Duodenal mucosa (tissue), 2 donors: ENCODE measurements at regions not wholly inside any gene's neighbourhood (a gene's known extent, or its start where the extent isn't known, plus 50 kb on each side); places are given as distances from the start of the nearest gene placed in this dataset.

ENCODE experiments used
- H3K27ac ChIP-seq: one replicate; pipeline ENCODE4 v1.7.0; 2013; ENCODE audit warnings: low read depth, low read length
- H3K27me3 ChIP-seq, 2 donors: one replicate each; pipeline ENCODE4 v1.7.0; 2013; ENCODE audit warnings: low read length in 2 of 2, control low read depth in 1 of 2; ENCODE audit not compliant: insufficient read depth in 2 of 2, control insufficient read depth in 1 of 2
- H3K36me3 ChIP-seq, 2 donors: one replicate each; pipeline ENCODE4 v1.7.0; 2013; ENCODE audit warnings: low read length in 2 of 2, control low read depth in 1 of 2; ENCODE audit not compliant: insufficient read depth in 2 of 2, control insufficient read depth in 1 of 2
- H3K4me1 ChIP-seq, 2 donors: one replicate each; pipeline ENCODE4 v1.7.0; 2013; ENCODE audit warnings: low read length in 2 of 2, control low read depth in 1 of 2; ENCODE audit not compliant: insufficient read depth in 2 of 2, control insufficient read depth in 1 of 2
- H3K4me3 ChIP-seq, 2 donors: one replicate each; pipeline ENCODE4 v1.7.0; 2013; ENCODE audit warnings: low read length in 2 of 2, low read depth in 1 of 2
- H3K9ac ChIP-seq, 2 donors: one replicate each; pipeline ENCODE4 v1.7.0; 2013; ENCODE audit warnings: low read length in 2 of 2, low read depth in 1 of 2
- H3K9me3 ChIP-seq, 2 donors: one replicate each; pipeline ENCODE4 v1.7.0; 2013; ENCODE audit warnings: low read length in 2 of 2, control low read depth in 1 of 2; ENCODE audit not compliant: control insufficient read depth in 1 of 2

DNA sequence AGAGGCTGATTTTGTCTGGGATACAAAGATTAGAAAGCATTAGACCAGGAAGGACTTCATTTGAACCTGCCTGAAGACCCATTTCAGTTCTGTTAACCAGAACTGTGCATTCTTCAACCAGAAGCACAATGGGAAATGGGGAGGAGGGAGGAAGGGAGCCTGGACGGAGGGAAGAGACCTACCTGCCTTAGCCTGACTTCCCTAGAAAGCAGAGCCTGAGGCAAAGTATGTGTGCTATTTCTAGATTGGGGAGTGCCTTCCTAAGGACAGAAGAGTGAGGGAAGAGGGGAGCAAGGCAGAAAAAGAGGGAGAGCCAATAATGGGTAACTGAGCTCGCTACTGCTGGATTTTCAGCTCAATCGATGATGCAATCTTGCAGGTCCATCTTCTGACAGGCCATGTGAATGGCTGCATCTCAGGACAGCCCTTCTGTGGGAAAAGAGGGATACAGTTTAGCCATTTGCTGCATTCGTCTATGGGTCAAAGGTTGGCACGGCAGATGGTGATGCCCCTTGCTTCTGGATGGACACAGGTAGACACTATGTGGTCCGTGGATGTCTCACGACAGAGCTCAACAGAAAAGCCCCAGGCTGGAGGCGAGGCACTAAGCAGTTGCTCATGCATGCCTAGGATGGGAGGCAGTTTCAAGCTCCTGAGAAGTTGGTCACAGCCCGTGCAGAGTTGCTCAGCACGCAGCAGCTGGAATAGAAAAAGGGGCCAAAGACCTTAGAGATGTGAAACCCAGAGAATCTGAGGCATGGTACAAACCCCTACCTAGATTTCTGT, 78.8 kb upstream of the UBL3 start:
- no peak overlapping the region for H3K27ac ChIP-seq
- H3K9me3 ChIP-seq, result no peaks in the 10 kb centered on the region
- H3K4me3 ChIP-seq, result no peak overlapping the region
- no peak overlapping the region for H3K9ac ChIP-seq
- no peaks in the 10 kb centered on the region for H3K36me3 ChIP-seq
- peaks cover 16% of the 10 kb centered on the region in 2 donors for H3K4me1 ChIP-seq
- no peaks in the 10 kb centered on the region for H3K27me3 ChIP-seq

DNA sequence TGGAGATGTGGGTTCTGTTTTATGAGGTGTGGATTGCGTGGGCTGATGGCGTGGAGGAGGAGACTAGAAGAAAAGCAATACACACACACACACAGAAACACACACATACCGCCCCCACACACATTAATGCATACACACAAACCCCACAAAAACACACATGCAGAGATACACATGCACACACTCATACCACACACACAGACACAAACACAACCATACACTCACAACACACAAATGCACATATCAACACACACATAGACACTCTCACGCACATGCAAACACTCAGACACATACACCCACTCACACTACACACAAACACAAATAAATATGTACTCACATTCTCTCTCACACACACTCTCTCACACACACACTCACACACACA, 75.7 kb upstream of the UBL3 start:
- Histone ChIP-seq H3K36me3 (no peaks in the 10 kb centered on the region), H3K4me1 (peaks cover 25 to 28% of the 10 kb centered on the region in 2 donors), H3K9me3 (no peaks in the 10 kb centered on the region), H3K9ac (no peak overlapping the region), H3K27me3 (no peaks in the 10 kb centered on the region), H3K4me3 (no peak overlapping the region), H3K27ac (no peak overlapping the region)

DNA sequence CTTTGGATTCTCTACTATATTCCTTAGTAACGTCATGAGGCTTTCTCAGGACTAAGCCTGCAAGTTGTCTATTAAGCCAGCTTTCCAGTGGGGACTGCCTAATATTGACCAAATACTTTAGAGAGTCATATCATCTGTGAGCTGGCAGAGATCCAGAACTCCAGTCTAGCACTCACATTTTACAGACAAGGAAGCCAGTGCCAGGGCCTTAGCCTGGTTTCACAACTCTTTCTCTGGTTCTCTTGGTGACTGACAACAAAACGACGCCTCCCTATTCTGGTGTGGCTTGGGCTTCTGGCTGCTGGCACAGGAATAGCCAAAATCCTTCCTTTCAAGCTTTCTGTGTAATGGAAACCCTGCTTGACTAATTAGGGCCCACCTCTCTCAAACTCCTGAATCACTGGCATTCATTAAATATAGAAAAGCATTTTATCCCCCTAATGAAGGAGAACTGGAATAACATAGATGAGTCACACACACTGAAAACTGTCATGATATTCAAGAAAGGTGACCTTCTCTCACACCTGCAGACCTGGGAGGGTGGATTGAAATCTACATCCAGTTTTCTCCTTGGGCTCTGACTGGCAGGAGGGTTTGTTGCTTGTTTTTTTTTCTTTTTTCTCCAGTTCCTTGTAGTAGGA, 75.2 kb upstream of the UBL3 start:
- no peak overlapping the region for H3K4me3 ChIP-seq
- H3K27ac ChIP-seq, result no peak overlapping the region
- no peaks in the 10 kb centered on the region for H3K27me3 ChIP-seq
- no peaks in the 10 kb centered on the region for H3K9me3 ChIP-seq
- no peaks in the 10 kb centered on the region for H3K36me3 ChIP-seq
- peaks cover 25 to 28% of the 10 kb centered on the region in 2 donors for H3K4me1 ChIP-seq
- H3K9ac ChIP-seq, result no peak overlapping the region

DNA sequence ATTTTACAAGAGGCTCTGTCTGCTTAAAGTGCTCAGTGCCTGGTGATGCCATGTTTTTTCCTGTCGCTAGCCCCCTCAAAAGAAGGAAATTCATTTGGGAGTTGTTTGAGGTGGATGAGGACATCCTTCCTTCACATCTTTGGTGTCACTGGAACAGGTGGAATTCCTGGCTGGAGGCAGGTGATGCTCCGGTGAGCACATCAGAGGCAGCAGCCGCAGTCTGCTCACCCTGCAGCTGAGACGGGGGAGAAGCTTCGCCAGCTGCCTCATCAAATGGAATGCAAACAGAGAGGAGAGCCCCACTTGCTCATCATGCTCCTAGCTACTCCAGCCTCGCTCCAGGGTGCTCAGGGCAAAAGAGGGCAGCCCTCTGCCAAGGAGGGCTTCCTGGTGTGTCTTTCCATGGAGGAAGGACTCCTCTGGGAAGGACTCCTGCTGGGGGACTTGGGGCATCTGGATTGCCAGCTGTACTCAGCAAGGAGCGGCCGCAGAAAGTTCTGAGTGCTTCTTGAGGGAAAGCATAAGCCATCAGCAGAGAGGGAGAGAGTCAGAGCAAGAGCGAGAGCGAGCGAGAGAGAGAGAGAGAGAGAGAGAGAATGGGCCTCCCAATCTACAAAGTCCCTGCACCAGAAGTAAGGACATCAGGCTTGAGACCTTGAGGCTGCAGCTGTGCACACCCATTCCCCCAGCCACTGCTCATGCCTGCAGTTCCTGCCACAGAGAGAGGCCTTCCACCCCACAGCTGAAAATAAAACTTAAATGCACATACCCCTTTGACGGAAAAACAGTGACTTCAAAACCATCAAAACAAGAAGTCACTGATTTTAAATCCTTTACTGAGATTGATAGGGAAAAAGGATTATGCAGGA, 74.3 kb upstream of the UBL3 start:
- Histone ChIP-seq H3K36me3 (no peaks in the 10 kb centered on the region), H3K27ac (no peak overlapping the region), H3K4me1 (peaks cover 28 to 29% of the 10 kb centered on the region in 2 donors), H3K9me3 (no peaks in the 10 kb centered on the region), H3K9ac (no peak overlapping the region), H3K4me3 (no peak overlapping the region), H3K27me3 (no peaks in the 10 kb centered on the region)

DNA sequence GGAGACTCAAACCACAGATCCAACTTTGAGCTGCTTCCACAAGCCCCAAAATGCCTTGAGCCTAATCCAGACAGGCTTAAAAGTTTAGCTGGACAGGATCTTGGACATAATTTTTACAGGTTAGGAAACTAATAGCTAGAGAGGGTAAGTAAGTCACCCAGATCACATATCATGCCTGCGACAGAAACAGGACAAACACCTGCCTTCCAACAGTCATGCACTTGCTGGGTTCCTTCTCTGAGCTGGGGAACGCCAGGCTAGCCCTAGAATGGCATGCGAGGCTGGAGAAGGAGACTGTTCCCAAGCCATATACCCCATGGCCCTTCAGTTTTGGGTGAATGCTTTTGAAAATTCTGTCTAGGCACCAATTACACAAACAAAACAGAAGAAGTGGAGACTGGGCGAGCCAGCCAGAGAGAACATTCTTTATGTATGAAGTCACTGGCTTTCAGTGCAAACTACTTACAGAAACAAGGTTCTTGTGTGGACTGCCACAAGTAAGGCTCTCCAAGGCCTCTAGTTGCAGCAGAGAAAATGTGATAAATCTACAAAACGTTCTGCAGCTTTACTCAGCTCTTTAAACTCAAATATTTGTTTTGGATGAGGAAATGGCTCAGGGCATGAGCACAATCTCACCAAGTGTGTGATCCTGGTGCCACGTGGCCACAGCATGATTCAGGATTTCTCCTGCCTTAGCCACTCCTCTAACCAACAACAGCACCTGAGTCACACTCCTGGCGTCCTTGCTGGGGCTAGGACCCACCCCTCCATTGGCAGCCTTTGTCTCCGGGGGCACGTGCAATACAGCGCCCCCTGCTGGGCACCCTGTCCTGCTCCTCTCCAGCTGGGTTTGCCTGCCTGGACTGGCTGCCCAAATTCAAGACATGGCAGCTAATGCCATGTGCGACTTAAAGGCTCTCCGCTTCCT, 73.4 kb upstream of the UBL3 start:
- H3K4me1 ChIP-seq, result peaks cover 28 to 30% of the 10 kb centered on the region in 2 donors
- no peak overlapping the region for H3K27ac ChIP-seq
- peak overlapping the region in 1 of 2 donors; percentile 12 for H3K4me3 ChIP-seq

DNA sequence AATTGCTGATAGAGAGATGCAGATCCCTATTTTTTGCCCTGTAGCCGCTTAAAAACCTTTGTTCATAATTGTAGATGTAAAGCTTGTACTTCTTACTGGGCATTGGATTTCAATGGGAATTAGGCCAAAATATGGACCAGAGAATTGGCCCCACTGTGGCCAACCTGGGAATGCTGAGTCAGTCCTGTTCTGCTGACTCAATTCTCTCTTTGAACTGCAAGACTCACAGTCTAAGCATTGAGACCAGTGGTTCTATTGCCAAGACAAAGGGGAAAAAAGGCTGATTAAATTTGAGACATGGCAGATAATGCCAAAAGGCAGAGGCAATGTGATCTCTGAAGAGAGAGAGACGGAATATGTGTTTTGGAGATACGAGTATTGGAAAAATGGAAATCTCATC, 72.5 kb upstream of the UBL3 start:
- Histone ChIP-seq H3K27ac (no peak overlapping the region), H3K9ac (no peak overlapping the region), H3K9me3 (no peaks in the 10 kb centered on the region), H3K4me3 (no peak overlapping the region), H3K36me3 (no peaks in the 10 kb centered on the region), H3K4me1 (peaks cover 28 to 30% of the 10 kb centered on the region in 2 donors), H3K27me3 (no peaks in the 10 kb centered on the region)

More for the DNA sequence above, 73.4 kb upstream of the UBL3 start:
- no peaks in the 10 kb centered on the region for H3K27me3 ChIP-seq
- H3K9me3 ChIP-seq, result no peaks in the 10 kb centered on the region
- no peaks in the 10 kb centered on the region for H3K36me3 ChIP-seq
- no peak overlapping the region for H3K9ac ChIP-seq

DNA sequence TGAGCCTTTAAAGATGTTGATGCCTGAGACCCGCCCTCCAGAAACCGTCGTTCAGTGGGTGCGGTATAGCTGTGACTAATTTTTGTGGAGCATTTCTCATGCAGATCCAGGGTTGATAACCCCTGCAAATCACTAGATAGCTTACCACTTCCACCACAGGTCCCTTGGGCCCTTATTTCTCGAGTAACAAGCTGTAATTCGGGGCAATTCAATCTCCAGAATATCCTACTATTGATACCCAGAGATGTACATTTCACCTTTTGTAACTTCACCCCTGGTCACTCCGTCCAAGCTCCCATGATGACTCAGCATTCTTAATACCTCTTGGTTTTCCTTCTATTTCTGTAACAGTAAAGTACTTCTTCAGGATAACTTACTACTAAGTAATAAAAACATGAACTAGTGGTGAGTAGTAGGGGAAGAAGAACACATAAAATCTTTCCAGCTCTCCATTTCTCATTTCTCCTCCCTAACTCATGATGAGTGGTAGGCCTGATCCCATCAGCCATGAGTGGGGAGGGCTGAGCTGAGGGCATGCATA, 71.9 kb upstream of the UBL3 start:
- no peak overlapping the region for H3K9ac ChIP-seq

DNA sequence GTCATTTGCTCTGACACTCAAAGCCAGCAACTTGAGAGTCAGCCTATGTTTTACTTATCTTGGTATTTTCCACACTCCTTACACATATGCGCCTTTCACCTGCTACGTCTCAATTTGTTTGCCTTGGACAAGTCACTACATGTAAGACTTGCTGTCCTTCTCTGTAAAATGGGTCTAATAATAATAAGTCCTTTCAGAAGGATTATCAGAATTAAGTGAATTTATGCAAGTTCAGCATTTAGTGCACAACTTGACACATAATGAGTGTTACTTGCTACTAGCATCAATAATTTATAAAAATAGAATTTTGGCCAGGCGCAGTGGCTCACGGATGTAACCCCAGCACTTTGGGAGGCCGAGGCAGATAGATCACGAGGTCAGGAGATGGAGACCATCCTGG, 71.1 kb upstream of the UBL3 start:
- Histone ChIP-seq H3K9me3 (no peaks in the 10 kb centered on the region), H3K4me1 (peaks cover 28 to 30% of the 10 kb centered on the region in 2 donors), H3K9ac (no peak overlapping the region), H3K27me3 (no peaks in the 10 kb centered on the region), H3K27ac (no peak overlapping the region), H3K4me3 (no peak overlapping the region), H3K36me3 (no peaks in the 10 kb centered on the region)

More for the DNA sequence above, 71.9 kb upstream of the UBL3 start:
- H3K9me3 ChIP-seq, result no peaks in the 10 kb centered on the region
- no peaks in the 10 kb centered on the region for H3K27me3 ChIP-seq
- H3K4me1 ChIP-seq, result peaks cover 28 to 30% of the 10 kb centered on the region in 2 donors
- H3K27ac ChIP-seq, result no peak overlapping the region
- no peaks in the 10 kb centered on the region for H3K36me3 ChIP-seq
- no peak overlapping the region for H3K4me3 ChIP-seq

DNA sequence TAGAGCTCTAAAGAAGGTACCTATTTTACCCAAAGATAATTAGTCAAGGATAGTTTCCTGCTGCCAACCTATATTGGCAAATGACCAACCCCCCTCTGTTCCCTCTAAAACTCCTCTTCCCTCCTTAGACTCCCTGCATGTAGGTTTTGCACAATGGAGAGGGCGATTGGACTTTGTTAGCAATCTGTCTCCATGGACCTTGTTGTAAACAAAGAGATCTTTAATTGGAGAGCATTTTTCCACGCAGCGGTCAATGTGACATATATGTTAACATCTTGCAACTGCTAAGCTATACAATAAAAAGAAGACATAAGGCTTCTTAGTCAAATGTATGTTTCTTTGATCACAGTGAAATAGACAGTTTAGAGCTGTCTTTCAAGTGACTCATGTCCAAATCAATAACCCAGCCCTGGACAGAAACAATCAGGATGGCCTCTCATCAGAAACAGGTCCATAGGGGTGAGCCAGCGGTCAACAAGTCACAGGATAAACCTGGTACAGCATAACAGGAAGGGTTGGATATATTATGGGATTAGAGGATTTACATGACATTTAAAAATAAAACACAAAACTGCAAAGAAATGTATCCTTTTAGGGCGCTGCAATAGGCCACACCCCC, 69.7 kb upstream of the UBL3 start:
- H3K27me3 ChIP-seq, result no peaks in the 10 kb centered on the region
- no peak overlapping the region for H3K9ac ChIP-seq
- no peak overlapping the region for H3K4me3 ChIP-seq
- H3K36me3 ChIP-seq, result no peaks in the 10 kb centered on the region
- H3K9me3 ChIP-seq, result no peaks in the 10 kb centered on the region
- H3K4me1 ChIP-seq, result peaks cover 21 to 22% of the 10 kb centered on the region in 2 donors
- no peak overlapping the region for H3K27ac ChIP-seq
